ENCODE measurements at regions not wholly inside any gene's neighbourhood (a gene's known extent, or its start where the extent isn't known, plus 50 kb on each side); places are given as distances from the start of the nearest gene placed in this dataset.

DNA sequence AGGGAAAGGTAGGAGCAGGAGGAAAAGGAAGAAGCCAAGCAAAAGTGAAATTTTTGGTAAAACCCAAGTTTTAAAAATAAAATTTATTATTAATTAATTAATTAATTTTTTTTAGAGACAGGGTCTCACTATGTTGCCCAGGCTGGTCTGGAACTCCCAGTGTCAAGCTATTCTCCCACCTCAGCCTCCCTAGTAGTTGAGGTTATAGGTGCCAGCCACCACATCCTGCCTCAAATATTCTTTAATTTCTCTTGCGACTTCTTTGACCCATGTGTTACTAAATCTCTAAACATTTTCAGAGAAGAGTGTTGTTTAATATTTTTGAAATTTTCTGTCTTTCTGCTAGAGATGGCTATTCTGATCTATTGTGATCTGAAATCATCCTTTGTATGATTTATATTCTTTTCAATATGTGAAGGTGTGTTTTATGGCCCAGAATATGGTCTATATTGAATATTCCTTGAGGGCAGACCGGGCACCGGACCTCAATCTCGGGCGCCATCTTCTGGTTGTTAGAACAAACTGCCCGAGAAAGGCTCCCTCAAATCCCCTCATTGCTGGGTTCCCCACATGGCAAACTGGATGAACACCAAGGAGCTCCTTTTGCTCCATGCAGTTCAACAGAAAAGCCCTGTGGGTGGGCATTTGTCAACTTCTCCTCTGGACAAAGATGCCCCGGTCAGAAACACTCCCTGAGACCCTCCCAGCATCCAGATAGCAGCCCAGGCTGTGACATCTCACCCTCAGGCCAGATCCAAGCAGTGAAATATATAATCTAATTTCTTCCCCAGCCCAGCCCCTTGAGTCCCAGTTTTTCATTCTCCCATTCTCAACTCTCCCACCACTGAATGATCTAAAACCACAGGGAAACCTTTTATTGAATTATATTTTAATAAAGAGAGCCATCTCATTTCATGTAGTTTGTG, 110.5 kb downstream of the ASCL4 start:
- FAIRE-seq = no peak
- DNase-seq (ENCODE audit: insufficient read length, low spot score) = peak; percentile 52

DNA sequence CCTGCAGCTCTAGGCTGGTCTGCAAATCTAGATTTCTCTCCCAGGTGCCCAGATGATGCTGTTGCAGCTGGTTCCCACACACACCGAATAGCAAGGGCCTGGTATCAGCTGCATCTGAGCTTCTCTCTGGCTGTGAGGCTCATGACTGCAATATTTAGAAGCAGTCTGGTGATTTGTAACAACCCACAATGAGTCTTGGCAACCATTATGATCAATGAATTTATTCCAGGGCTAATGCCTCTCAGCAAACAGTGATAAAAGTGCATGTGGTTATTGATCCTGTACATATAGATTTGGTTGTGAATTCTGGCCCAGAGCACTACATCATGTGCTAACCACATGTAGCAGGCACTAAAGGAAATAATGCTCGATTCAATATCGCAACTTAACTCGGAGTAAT, 114.3 kb downstream of the ASCL4 start:
- DNase-seq (ENCODE audit: insufficient read length, low spot score) = no peak
- no peak for FAIRE-seq

DNA sequence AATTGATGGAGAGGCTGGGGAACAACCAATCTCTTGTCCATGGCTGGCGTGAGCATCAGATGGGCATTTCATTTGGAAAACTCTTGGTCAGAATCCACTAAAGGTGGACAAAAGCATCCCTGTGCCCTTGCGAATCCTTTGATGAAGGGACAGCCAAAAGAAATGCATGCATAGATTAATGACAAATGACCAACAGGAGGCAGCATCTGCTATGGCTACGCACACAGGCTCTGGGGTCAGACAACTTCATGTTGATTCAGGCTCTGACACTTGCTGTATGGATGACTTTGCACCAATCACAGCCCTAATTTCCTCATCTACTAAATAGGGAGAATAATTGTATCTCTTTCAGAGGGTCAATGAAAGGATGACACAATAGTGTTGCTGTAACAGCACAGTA, 117.5 kb downstream of the ASCL4 start:
- FAIRE-seq = no peak
- DNase-seq (ENCODE audit: insufficient read length, low spot score) = no peak

DNA sequence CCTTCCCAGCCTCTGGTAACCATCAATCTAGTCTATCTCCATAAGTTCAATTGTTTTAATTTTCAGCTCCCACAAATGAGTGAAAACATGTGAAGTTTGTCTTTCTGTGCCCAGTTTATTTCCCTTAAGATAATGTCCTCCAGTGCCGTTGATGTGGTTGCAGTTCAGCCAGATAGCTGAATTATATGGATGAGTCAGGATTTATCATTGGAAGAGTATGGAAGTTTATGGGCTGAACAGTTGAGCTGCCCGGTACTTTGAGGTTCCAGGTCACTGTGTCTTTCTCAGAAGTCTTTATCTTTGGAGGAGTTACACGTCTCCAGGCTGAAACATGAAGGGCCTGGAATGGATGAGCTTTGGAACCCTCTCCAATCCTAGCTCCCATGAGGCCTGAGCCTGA, 120.1 kb downstream of the ASCL4 start:
- DNase-seq (ENCODE audit: insufficient read length, low spot score) (no peak), FAIRE-seq (no peak)

DNA sequence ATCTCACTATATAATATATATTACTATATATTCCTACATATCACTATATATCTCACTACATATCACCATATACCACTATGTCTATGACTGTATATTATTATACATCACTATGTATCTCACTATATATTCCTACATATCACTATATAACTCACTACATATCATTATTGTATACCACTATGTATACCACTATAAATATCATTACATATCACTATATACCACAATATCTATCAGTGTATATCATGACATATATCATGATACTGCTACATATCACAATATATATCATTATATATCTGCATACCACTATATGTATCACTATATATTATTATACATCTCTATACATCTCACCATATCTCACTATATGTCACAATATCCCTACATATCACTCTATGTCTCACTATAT, 121.5 kb downstream of the ASCL4 start:
- no peak for FAIRE-seq

DNA sequence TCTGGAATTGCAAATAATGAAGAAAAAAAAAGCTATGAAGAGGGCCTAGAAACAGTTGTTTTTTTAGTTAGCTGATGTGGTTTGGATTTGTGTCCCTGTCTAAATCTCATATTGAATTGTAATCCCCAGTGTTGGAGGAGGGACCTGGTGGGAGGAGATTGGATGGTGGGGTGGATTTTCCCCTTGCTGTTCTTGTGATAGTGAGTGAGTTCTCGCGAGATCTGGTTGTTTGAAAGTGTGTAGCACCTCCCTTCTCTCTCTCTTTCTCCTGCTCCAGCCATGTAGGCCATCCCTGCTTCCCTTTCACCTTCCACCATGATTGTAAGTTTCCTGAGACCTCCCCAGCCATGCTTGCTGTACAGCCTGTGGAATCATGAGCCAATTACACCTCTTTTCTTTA, 126.1 kb downstream of the ASCL4 start:
- DNase-seq (ENCODE audit: insufficient read length, low spot score) (no peak), FAIRE-seq (no peak)

More for the DNA sequence above, 121.5 kb downstream of the ASCL4 start:
- DNase-seq (ENCODE audit: insufficient read length, low spot score) = no peak

DNA sequence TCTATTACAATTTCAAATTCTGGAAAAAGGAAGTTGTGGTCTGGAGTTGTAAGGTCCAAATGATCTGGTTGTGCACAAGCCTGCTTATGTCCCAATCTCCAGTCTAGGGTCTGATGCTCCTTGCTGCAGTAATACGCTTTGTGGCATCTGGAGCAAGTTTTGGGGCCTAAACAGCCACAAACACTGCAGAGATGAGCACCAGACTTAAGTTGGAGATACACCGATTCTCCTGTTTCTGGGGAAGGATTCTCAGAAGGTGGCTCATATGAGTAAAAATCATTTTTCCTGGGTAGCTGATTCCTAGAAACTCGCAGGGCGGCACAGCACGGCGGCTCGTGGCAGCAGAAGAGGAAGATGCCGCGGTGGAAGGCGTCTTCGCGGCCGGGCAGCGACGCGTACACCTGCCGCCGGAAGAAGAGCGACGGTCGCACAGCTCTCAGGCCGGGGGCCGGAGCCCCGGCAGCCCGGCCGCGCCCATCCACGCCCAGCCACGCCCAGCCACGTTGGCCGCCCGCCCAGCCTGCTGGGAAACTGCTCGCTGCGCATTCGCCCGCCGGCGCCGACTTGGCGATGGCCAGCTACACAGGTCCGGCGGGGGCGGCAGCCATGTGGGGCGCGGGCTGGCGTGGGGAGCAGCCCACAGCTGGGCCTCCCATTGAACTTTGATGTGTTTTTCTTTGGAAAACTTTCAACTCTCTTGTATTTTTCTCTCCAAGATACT, 129.0 kb downstream of the ASCL4 start:
- FAIRE-seq (peak; percentile 33), DNase-seq (ENCODE audit: insufficient read length, low spot score) (peak; percentile 48)

DNA sequence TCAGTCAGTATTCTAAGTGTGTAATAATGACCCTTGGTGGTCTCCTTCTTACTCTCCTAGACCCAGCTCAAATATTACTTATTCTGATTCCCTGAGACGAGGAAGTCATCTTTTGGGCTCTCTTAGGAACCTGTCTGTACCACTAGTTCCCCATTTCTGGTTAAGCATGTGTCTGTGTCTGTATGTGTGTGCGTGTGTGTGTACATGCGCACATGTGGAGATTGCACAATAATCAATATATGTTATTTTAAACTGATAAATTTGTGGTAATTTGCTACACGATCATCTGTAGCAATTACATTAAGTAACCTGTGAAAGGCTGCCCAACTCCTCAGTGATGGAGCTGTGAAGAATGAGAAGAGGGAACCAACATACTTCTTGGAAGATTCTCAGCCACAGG, 132.2 kb downstream of the ASCL4 start:
- DNase-seq (ENCODE audit: insufficient read length, low spot score) (no peak), FAIRE-seq (no peak)

DNA sequence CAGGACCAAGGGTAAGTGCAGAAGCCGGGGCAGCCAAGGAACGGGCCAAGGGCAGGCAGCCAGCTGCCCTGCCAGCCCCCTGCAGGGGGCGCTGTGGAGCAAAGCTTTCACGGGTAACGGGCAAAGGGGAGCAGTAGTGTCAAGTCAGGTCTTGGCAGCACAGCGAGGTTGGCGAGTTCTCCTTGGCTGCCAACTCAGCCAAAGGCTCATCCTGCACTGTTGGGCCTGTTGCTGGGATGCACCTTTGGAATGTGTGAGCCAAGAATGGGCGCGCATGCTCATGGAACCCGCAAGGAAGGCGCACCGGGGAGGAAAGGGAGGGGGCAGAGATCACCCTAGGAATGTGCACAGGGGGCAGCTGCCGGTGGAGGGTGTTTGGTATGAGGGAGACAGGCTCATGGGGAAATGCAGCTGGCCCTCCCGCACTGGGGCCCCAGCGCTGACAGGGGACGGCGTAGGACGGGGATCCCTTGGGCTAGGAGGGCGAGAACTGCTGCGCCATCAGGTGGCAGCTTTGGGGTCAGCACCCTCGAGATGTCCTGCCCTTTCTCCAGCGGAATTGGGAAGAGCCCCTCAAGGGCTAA, 138.0 kb downstream of the ASCL4 start:
- DNase-seq (ENCODE audit: insufficient read length, low spot score) (peak; percentile 18), FAIRE-seq (no peak)

DNA sequence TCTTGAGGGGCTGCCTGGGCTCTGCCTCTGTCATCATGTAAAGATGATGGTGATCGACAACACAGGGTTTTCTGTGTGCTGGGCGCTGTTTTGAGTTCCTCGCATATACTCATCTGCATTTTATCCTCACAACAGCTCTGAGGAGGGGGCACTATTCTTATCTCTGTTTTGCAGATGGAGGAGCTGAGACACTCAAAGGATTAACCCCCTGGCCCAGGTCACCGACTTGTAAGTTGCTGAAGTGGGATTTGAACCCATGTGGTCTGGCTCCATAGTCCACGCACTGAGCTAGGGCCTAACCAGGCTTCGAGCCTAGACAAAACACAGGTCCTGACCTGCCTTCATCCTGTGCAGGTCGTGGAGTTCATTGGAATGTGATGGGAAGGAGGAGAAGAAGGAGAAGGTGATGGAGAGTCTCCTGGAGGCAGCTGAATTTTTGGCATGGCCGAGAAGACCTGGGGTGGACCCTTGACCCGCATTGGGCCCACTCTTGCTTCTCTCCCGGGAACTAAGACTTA, 140.0 kb downstream of the ASCL4 start:
- FAIRE-seq = no peak

DNA sequence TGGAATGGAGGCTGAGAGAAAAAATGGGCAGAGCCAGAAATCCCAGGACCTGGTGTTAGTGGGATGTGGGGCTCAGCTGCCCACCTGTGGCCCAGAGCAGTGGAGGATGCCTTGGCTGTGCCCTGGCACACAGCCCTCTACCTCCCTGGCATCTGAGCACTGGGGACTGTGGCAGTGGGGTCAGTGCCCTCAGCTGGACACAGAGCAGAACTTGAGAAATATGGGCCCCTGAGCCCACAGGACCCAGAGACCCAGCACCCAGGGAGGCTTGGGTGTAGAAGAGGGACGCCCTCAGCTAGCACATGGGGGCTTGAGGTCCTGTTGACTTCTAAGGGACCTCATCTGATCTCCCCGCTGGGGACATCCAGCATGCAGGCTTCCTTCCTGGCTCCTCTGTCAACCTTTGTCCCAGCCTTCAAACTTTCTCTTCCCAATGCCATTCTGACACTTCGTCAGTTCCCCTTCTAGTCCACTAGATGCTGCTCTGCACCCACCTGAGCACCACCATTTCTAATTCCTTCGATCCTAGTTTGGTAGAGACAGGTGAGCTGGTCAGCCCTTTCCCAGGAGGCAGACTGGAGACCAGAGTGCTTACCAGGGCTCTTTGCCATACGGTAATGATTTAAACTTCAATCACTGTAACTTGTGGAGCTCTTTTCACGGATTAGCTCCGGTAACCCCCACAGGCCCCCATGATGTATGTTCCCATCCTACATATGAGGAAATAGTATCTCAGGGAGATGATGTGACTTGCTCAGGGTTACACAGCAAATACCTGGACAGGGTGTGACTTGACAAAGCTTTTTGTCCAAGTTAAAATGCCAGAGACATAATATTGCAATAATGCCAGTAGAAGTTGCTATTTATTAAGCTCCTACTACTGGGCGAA, 143.7 kb downstream of the ASCL4 start:
- FAIRE-seq (no peak), DNase-seq (ENCODE audit: insufficient read length, low spot score) (peak; percentile 26)

More for the DNA sequence above, 140.0 kb downstream of the ASCL4 start:
- no peak for DNase-seq (ENCODE audit: insufficient read length, low spot score)

DNA sequence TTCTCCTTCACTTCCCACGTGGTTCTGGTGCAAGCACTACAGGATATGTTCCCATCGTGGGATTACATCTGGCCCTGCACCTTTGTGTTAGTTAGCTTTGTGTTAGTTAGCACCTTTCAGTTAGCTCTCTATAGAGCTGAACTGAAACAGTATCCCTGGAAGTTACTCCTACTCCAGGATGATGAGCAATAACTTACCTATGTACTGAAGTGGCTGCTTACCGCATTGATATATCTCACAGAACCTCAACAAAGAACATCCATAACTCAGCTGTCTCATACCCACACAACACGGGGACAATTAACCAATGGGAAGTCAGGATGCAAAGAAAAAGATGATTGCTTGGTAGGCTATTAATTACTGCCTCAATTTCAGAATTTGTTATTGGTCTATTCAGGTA, 146.6 kb downstream of the ASCL4 start:
- FAIRE-seq = no peak

DNA sequence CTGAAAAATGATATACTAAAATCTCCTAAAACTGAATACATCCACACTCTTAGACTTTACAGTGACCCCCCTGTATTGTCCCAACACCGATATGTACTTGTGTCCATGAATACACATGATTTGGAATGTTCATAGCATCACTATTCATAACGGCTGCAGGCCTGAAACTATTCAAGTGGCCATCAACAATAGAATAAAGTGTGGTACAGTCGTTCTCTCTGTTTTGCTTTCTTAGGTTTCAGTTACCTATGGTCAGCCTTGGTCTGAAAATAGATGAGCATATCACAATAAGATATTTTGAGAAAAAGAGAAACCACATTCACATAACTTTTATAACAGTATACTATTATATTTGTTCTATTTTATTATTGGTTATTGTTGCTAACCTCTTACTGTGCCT, 150.6 kb downstream of the ASCL4 start:
- FAIRE-seq (no peak), DNase-seq (ENCODE audit: insufficient read length, low spot score) (no peak)

More for the DNA sequence above, 146.6 kb downstream of the ASCL4 start:
- DNase-seq (ENCODE audit: insufficient read length, low spot score) = no peak

DNA sequence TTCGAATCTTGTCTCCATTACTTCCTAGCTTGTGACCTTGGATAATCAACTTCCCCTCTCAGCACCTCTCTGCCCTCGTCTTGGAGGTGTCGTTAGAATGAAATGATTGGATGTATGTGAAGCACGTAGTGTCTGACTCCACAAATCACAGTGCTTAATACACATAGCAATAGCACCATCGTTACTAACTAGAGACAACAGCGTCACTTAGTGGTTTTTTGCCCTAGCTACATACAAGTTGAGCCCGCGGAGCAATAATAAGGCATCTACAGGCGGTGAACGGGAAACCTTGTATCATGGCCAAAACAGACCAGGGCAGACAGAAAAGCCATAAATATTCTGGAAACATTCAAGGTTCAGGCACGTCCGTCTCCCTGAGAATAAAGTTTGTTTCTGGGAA, 154.9 kb downstream of the ASCL4 start:
- FAIRE-seq (no peak), DNase-seq (ENCODE audit: insufficient read length, low spot score) (peak; percentile 27)

DNA sequence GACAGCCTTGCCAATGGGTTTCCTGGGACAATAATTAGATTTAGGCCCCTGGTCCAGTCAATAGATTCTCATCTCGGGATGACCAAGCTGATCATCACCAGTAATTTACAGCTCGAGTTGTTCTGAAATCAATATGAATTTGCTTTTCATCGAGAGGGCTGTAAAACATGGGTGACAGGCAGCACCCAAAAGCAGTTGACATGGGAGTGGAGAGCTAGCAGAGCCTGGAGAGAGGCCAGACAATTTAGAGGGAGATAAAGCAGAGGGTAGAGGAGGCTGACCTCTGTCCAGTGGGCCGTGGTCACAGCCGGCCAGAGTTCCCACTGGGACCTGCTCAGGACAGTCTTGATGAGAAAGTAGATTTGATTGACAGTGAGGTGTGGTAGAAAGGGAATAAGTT, 157.3 kb downstream of the ASCL4 start:
- no peak for DNase-seq (ENCODE audit: insufficient read length, low spot score)
- no peak for FAIRE-seq

DNA sequence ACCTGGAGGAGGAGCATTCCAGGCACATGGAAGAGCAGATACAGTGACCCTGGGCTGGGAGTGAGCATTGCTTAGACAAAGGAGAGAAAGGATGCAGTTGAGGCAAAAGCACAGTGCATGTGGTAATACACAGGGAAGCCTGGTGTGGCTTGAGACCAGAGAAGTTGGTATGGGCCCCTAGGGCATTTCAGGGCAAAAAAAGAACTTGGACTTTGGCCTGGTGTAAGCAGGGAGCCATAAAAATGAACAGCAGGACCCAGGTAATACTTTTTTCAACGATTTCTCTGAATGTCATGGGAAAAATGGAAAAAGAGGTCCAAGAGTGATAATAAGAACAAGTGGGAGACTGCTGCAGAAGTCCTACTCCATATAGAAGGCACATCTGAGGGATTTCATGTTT, 163.9 kb downstream of the ASCL4 start:
- DNase-seq (ENCODE audit: insufficient read length, low spot score) (no peak), FAIRE-seq (no peak)

DNA sequence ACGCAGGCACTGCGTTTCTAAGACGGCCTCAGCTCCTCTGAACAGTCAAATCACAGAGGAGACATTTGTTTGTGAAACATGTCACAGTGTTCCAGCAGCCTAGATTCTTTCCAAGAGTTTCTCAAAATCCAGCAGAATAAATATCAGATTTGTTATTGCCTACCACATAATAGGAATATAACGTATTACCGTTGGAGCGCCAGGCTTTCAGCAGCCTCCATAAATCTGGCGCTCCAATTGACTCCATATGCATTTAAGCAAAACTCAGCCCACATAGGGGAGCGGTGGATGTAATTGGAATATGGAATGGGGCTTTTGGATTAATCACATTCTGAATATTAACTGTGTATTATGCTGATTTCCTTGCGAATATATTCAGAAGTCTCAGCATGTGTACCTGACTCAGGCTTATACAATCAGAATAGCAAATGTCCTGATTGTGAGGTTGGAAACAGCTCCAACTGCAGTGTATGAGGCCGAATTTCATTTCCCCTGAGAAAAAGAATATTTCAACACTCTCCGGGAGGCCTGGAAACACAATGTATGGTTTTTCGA, 174.0 kb downstream of the ASCL4 start:
- no peak for DNase-seq (ENCODE audit: insufficient read length, low spot score)
- no peak for FAIRE-seq

DNA sequence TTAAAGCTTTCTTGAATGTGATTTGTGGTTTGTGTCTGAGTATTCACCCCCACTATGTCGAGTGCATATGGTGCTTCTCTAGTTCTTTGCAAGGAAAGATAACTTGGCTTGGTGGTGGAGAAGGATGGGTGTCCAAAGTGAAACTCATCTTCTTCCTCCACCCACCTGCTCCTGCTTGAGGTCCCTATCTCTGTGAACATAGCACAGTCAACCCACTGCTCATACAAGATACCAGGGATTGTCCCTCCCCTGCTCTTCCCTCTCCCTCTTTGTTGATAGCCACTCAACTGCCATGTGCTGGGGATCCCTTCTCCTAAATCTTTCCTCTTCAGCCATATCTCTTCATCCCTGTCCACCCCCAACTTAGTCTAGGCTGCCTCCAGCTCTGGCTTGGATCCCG, 176.5 kb downstream of the ASCL4 start:
- FAIRE-seq (no peak), DNase-seq (ENCODE audit: insufficient read length, low spot score) (no peak)

DNA sequence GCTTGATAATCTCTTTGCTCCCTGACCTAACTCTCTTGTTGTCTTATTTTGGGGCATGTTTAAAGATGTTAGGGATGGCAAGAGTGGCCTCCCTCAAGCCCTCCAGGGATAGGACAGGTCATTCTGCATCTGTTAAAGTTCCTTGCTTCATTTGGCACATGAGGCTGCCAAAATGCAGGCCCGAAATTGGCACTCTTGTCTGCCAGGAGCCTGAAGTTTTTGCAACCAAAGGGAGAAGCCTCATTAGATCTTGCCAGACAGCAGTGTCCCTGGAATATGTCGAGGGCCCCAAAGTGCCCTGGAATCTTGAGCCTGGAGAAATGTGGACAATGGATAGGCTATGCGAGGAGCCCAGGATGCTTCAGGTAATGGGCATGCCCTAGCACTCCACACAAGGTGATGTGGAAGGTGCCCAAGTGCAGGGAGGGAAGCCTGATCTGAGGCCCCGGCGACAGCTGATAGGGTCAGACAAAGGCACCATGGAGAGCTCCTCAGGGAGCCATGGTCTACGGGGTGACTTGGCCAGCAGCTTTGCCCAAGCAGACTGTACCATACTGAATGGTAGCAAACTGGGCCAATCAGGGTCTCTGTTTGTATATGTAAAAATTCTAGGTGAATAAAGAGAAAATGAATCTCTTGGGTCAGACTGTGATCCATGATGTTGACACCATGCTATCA, 173.0 kb upstream of the WSCD2 start:
- DNase-seq (ENCODE audit: insufficient read length, low spot score) (no peak), FAIRE-seq (no peak)

DNA sequence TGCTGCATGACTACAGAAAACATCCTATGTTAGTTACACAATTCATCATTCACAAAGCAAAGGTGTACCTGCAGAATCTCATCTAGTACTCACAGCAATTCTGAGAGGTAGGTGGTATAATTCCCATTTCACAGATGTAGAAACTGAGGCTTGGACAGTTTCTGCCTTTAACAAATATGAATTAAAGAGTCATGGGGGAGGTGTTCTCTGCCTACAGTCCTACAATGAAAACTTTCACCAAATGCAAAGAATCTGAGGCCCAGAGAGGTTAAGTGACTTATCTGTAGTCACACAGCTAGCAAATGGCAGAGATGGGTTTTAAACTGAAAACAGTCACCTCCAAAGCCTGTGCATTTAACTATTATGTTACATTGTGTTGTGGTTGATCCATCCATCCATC, 171.6 kb upstream of the WSCD2 start:
- FAIRE-seq (no peak), DNase-seq (ENCODE audit: insufficient read length, low spot score) (no peak)
